Esophagus muscularis mucosa (tissue), 4 donors: ENCODE measurements at regions not wholly inside any gene's neighbourhood (a gene's known extent, or its start where the extent isn't known, plus 50 kb on each side); places are given as distances from the start of the nearest gene placed in this dataset.

Experiments
- CTCF ChIP-seq, 3 experiments: fragments of 200-600 bp in 2 of 3; fragments of 450-650 bp in 1 of 3; sonication (generic) in 2 of 3; IDR thresholded peaks; one replicate each; pipeline ENCODE4 v1.5.1; 2017 to 2019; ENCODE audit warnings: antibody characterized with exemption in 3 of 3, mild to moderate bottlenecking in 2 of 3, moderate library complexity in 1 of 3
- EP300 ChIP-seq: sonication (generic); formaldehyde crosslinking; IDR thresholded peaks from one replicate; pipeline ENCODE4 v1.6.1; 2017; ENCODE audit warnings: antibody characterized with exemption
- POLR2A ChIP-seq: fragments of 450-650 bp; IDR thresholded peaks from one replicate; pipeline ENCODE4 v1.6.1; 2017; ENCODE audit warnings: antibody characterized with exemption, moderate library complexity, mild to moderate bottlenecking, low read depth
- POLR2AphosphoS5 ChIP-seq, 2 donors: sonication (generic); formaldehyde crosslinking; IDR thresholded peaks; one replicate each; pipeline ENCODE4 v1.6.1; 2017; ENCODE audit warnings: antibody characterized with exemption in 2 of 2

GRCh38 chr6:15947923-15948322 is 181.0 kb upstream of the MYLIP start:
- no peak for TF ChIP-seq CTCF (IDR thresholded peaks at IDR 0.05)
- no peak for TF ChIP-seq POLR2AphosphoS5 (IDR thresholded peaks at IDR 0.05)
- TF ChIP-seq EP300: no peak
- TF ChIP-seq POLR2A: no peak
